Activated T-cell treated with anti-CD3 and anti-CD28 coated beads, Interleukin-2, amount 50 U/mL, for 1 hour (primary cell): ENCODE measurements at regions not wholly inside any gene's neighbourhood (a gene's known extent, or its start where the extent isn't known, plus 50 kb on each side); places are given as distances from the start of the nearest gene placed in this dataset.
"Not testable (repeated sequence)": the region's sequence is repeated elsewhere in the genome, so short reads cannot be mapped to it uniquely, and the experiment has no call there.

Source experiments
- DNase-seq: peaks from one replicate; pipeline ENCODE4 v3.0.0-alpha.2; 2020

DNA sequence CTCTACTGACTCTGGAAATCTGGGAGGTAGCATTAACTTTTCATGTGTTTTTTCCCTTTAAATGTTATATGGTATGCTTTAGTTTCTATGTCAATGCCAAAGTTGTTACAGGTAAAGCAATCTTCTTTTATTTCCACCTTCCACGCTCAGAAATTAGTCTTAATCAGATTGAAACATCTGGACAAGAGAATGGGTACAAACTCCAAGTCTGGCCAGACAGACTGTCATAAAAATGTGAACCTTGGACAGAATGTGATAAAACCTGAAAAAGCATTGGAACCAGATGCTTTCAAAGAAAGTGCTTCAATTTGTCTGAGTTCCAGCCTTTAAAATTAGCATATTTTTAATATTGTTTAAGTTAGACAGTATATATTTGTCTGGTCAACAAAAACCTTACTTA is 110.7 kb upstream of the P2RY1 start:
- DNase-seq: no peak

DNA sequence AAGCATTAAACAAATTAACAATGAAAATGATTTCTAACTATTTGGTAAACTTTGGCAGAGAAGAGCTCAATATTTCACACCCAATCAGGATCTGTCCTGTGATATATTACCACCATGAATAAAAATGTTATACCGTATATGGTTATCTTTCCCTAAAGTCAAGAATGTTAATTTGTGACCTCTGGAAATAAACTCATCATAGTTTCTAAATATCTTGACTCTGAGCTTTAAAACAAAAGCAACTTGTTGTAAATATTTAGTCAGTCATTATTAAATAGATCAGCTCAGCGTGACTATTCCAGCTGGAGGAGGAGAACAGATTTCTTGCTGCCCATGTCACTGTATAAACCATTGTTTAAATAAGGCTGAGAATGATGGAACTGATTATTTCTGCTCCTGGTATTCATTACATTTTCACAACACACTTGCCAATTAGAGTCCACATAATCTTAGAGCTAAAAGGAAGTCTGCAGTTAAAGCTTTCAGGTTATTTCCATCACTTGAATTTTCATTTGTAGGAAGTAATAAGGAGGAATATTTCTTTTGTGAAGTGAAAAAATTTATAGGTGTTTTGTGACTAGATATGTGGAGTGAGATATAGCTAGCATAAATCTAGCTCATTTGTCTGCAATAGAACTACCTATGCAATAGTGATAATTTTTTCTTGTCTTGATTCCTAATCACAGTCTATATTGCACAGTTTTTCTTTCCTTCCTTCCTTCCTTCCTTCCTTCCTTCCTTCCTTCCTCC is 106.5 kb upstream of the P2RY1 start:
- DNase-seq: no peak

DNA sequence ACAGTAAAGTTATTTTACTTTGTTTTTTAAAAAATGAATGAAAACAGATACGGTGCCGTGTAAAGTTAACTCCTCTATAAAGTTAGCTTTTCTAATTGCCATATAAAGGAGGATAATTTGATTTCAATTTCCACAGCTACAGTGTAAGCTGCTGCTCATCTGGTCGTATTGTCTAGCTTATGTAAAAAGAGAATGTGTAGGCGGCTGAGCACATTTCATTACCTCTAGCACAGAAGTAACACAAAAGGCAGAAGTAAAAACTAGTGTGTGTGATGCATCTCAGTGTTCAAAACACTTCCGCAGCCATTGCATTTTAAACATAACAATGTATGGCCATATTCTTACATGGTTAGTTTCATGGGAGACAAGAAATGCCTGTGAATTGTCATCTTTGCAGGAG is 105.0 kb upstream of the P2RY1 start:
- DNase-seq: no peak

DNA sequence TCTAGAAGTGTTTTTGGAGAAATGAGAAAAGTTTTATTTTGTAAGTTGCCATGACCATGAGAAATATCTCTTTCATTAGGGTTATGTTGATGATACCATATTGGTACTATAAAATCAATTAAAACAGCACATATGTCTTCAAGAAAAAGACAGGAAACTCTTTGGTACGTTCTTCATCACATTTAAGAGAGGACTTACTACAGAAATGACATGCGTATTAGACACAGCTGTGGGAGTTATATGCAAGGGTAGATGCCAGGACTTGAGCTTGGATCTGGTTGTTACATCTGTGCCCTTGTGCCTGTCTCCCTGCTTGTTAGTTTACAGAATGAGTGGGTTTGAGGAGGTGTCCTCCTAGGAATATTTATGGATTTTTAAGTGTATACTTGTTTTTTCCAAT is 103.4 kb upstream of the P2RY1 start:
- no peak for DNase-seq

DNA sequence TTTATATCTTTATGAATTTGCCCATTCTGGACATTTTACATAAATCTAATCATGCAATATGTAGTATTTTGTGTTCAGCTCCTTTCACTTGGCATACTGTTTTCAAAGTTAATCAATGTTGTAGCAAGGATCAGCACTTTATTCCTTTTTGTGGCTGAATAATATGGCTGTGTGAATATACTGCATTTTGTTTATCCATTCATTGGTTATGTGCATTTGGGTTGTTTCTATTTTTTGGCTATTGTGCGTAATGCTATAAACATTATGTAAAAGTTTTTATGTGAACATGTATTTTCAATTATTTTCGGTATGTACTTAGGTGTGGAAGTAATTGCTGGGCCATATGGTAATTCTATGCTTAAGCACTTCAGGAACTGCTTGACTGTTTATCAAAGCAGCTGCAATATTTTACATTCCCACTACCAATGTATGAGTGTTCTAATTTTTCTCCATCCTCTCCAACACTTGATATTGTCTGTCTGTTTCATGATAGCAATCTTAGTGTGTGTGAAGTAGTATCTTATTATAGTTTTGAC is 101.3 kb upstream of the P2RY1 start:
- no peak for DNase-seq

DNA sequence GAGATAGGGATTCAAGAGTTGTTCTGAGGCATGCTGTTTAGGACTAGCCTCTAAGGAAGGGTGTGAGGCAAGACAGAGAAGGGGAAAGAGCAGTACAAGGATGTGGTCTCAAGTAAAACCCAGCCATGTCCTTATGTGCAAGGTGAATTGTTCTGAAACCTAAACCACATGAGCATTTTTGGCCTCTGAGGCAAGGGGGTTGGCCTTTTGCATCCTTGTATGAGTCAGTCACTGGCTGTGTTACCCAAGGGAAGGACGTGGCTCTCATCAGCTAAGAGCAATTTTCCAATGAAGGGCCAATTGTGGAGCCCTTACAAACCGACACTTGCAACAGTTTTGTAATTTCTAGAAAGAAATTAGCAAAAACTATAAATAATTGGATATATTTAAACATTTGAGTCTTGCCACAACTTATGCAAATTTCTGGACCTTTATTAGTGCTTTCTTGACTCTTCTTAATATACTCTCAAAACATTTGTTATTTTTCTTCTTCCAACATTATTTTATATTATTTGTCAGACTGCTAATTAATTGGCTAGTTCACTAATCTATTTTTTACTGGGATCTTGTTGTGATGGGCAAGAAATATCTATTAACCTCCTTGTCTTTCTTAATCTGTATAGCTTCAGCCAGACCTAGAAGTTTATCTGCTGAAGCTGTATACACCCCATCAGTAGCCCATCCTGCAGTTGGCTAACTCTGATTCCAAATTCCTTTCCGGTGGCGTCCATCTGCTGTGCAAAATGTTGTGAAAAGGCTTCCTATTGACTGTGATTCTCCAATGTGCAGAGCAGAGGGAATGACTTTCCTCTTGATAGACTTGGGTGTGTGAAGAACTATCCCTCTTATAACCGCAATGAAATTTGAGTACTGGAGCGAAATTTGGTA is 97.7 kb upstream of the P2RY1 start:
- DNase-seq: no peak

DNA sequence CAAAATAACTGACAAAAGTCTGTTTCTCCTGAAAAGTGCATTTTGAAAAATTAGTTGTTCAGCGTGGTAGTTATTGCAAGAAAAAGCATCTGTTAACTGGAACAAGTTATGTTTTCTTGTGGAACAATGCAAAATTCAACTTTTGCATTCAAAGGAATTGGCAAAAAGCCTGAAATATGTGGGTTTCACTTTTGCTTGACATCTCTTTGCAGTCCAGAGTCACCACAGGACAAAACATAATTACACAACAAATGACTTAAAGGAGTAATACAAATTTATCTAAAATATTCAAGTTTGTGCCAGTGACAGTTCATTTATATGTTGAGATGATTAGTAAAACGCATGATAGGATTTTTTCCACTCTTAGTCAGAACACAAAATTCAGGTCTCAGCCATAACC is 96.3 kb upstream of the P2RY1 start:
- DNase-seq: no peak

DNA sequence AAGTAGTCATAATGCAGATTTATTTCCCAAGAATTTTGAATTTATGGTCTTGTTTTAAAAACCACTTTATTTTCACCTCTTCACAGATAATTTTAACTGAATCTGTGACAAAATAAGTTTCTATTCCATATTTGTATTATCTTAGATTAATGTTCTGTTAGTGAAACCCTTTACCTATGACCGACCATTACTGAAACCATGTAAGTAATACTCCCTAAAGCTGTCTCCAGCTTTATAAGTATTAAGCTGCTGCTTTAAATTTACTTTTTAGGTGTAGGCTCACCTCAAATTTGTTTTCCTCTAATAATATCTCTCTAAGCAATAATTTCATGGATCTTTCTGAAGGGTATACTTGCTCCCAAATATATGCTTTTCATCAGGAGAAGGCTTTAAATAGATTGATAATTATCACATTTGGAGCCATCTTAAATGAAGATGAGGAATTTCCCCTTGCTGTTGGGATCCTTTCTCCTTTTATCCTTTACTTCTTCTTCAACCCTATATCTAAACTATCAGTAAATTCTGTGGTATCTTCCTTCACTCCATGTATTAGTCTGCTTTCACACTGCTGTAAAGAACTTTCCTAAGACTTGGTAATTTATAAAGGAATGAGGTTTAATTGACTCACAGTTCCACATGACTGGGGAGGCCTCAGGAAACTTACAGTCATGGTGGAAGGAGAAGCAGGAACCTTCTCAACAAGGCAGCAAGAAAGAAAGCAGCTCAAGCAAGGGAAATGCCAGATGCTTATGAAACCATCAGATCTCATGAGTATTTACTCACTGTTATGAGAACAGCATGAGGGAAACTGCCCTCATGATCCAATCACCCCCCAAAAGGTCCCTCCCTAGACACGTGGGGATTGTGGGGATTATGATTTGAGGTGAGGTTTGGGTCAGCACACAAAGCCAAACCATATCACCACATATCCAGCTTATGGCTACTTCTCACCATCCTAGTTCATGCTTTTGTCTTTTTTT is 92.3 kb upstream of the P2RY1 start:
- DNase-seq: no peak

DNA sequence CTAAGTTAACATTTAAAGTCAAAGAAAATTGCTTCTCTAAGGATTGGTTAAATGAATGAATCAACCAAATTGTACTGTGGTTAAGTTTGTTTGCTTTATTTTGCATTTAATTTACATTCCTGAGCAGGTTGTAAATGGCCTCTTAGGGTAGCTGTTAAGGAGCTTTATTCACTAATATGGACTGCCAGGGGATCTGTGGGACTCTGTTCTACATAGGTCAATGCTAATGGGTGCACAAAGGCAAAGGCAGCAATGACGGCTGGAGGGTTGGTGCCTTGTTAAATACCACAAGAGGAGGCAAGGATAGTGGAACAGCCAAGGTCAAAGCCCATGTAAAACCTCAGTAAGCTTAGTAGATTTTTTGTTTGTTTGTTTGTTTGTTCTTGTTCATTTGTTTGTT is 89.3 kb upstream of the P2RY1 start:
- no peak for DNase-seq

DNA sequence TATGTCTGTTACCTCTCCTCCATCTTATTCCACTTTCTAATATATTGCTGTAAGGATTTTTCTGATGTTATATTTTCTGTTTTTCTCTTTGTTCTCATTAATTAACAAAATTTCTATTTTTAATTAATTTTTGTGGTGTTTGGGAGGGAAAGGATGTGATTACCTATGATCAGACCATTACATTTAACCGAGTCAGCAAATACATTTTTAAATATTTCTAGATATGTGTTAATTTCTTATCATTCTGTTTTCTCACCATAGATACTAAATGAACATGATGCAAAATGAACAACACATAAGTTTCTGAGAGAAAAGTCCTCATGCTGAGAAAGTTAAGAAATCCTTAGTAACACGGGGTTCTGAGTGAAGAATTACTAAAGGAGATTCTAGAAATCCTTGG is 80.6 kb upstream of the P2RY1 start:
- no peak for DNase-seq

DNA sequence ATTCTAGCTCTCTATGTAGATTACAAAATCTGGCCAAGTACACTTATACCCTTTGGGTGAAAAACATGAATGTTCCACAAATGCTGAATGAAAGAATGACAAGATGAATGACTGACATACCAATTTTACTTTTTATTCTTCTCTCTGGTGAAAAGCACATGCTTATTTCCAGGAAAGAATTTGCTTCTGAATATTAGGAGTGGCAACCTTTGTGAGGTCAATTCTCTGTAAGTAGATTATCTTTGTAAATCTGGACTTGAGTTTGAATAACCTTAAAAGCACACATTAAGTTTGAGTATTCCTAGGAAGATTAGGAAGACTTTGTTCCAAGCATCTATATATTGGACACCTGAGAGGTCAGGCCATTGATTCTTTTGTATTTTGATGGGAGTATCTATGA is 78.1 kb upstream of the P2RY1 start:
- no peak for DNase-seq

DNA sequence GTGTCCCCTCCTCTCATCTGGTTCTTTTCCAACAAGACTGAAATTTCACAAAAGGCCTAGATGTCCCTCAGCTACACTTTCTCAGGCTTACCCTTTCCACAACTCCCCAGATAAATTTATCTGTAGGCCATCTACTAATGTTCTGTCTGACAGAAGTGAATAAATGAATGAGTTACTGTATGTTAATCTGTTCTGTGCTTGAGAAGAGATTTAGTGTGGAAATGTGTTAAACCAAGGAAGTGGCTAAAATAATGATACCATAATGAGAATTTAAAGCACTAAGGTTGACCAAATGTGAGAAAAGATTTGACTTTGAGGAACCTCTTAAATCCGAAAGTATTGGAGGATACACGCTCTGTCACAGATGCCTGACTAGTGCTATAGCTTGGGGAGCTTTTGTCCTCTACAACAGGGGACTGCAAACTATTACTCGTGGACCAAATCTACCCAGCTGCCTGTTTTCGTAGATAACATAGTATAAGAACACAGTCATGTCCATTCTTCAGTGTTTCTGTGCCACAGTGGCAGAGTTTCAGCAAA is 74.8 kb upstream of the P2RY1 start:
- DNase-seq: no peak

DNA sequence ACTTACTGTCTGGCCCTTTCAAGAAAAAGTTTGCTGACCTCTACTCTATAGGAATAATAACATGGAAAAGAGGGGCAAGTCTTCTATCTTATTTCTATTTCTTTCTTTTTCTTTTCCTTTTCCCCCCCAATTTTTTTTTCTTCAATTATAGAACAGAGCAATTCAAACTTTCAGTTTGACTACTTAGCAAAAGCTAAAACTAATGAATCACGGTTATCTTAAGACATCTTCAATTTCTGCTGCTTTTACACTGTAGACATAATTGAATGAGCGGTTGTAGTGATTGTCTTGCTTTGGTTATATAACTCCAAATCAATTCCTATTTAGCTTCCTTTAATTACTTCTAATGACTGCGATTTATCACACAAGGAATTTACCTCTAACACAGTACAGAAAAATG is 74.3 kb upstream of the P2RY1 start:
- DNase-seq: no peak

DNA sequence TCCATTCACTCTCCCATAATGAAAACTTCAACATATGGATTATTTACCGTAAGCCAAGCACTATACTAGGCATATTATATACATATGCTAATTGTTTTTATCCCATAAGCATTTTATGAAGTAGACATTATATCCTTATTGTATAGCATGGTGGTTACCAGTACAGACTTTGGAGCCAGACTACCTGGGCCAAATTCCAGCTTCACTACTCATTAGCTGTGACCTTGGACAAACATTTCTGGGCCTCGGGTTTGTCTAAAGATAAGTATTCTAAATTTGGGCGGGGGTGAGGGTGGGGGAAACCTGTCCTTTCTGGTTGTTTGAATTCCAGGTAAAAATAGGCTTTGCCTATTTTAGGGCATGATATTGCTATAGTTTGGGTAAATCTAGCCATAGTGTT is 66.5 kb upstream of the P2RY1 start:
- DNase-seq: no peak

DNA sequence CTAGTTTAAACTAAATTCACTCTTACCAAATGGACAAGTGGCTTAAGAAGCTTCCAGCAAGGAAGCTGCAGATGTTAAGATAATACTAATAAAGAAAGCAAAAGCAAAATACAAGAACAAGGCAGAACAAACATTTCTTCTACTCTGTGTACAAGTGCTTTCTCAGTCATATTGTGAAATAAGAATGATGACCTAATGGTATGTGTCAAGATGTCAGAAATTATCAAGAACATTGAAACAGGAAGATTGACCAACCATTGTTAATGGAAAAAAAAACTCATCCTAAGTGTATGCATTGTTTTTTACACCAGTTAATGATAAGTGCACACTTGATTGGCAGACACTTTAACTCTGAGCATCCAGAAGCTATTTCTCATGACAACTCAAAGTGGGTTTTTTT is 65.4 kb upstream of the P2RY1 start:
- DNase-seq: no peak

DNA sequence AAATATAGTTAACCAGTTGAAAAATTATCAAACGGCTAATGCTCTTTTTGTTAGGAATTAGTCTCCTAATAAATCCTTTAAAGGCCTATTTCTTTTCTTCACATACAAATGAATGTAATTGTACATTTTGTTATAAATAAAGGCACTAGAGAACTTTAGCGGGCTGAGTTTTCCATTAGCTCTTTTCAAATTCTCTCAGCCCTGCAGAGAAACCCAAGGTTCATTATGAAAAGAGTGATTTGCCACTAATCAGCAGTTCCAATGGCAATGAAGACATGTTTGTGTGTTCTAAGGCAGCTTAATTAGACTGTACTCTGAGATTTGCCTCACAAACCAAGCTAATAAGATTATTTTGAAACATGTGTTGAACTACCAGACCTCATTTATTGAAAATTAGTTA is 64.6 kb upstream of the P2RY1 start:
- DNase-seq: no peak

DNA sequence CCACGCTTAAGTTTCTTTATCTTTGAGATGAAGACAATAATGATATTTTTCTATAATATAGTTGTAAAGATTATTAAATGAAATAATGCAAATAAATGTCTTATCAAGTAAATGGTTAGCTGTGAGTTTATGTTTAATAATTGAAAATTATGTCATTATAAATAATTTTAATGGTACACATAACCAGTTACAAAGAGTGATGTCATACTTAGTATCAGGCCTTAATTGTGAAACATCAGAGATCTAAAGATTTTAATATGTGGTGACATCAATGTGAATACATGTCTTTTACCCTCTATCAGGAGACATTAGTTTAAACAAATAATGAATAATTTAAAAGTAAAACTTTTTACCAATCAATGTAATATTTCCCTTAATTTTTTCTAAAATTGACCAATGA is 63.8 kb upstream of the P2RY1 start:
- DNase-seq: no peak

DNA sequence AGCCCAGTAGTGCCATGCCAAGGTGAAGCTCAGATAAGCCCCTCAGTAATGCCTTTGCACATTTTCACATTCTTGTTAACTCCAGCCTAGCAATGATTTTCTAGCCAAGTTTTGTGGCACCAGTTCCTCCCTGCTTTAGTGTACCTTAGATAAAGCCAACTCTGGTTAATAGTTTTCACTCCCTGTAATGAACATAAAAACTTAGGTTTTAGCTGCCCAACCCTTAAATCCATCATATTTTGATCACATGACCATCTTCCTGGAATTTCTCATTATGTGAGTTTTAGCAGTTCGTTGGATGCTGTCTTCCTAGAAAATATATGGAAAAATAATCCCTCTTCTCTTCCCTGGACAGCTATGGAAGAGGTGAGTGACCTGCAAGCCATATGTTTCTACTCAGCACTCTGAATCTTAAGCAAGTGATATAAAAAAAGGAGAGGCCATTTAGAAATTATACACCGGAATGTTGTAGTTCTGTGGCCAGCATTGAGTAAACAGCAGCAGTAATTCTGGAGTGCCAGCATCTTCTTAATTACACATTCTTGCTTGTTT is 62.2 kb upstream of the P2RY1 start:
- DNase-seq: no peak

DNA sequence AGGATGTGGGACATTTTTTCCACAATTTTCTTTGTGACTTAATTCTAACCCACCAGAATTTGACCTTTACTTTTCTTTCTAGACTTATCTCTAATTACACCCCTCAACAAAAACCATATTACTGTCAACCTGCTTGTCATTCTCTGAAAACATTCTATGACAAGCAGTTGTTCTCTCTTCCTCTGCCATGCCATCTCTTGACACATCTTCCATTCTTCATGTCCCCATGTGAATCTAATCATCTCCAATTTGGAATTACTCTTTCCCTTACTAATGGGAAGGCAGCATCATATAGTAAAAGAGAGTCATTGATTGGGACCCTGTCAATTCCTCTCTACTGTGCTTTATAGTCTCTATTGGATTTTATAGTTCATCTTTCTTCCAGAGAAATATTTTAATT is 61.3 kb upstream of the P2RY1 start:
- DNase-seq: no peak

DNA sequence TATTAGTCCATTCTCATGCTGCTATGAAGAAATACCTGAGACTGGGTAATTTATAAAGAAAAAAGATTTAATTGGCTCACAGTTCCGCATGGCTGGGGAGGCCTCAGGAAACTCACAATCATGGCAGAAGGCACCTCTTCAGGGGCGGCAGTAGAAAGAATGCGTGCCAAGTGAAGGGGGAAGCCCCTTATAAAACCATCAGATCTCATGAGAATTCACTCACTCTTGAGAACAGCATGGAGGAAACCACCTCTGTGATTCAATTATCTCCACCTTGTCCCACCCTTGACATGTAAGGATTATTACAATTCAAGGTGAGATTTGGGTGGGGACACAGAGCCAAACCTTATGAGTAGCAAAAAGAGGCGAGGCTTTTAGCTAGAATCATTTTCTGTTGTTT is 60.7 kb upstream of the P2RY1 start:
- not testable (repeated sequence) for DNase-seq

DNA sequence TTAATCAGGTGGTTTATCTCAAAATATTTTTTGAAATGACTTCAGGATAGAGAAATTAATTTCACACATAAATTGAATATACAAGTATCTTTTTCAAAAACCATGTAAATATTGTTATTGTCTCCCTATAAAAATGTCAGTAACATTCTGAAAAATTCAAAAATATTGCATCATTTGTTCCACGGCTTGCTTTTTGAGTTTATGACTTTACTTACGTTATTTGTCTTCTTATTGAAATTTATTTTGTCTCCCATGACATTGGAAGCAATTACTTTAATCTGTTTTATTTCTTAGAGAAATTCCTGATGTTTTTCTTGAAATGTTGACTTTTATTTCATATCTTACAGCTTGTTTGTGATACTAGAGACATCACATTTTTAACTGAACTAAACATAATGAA is 56.9 kb upstream of the P2RY1 start:
- no peak for DNase-seq

DNA sequence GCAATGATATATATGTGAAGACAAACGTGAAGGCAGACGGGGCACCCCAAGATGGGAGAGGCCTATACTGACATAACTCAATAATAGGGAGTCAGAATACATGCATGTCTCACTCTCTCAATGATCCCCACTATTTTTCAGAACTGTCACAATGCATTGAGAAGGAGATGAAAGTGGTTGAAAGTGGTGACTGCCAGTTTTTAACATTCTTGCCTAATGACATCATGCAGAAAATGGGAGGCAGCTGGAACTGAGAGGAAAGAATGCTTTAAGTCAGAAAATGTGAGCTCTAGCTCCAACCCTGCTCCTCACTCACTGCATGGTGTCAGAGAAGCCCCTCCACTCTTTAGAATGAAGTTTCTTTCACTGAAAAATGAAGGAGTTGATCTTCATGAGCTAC is 55.3 kb upstream of the P2RY1 start:
- no peak for DNase-seq
